Naive thymus-derived CD4-positive, alpha-beta T cell (primary cell): ENCODE measurements at regions not wholly inside any gene's neighbourhood (a gene's known extent, or its start where the extent isn't known, plus 50 kb on each side); places are given as distances from the start of the nearest gene placed in this dataset.
"Not testable (repeated sequence)": the region's sequence is repeated elsewhere in the genome, so short reads cannot be mapped to it uniquely, and the experiment has no call there.

Experiments
- ATAC-seq: fragments of 150-1000 bp; cut with Tn5 transposase; 2 replicates; pipeline ENCODE4 v1.10.0; 2021; ENCODE audit warnings: mild to moderate bottlenecking, moderate library complexity
- CTCF ChIA-PET: fragments of 350-600 bp; sonication (Branson Sonifier 250); formaldehyde crosslinking; loops from one replicate; lab custom pipeline; 2021; ENCODE audit warnings: antibody characterized with exemption; lab: Charles Lee
- POLR2A ChIA-PET: fragments of 350-600 bp; sonication (Branson Sonifier 250); formaldehyde crosslinking; loops from one replicate; lab custom pipeline; 2021; ENCODE audit warnings: antibody characterized with exemption, inconsistent platforms; lab: Charles Lee
- DNase-seq, 9 donors: peaks; one replicate each; pipeline versions ENCODE4 v3.0.0 to v3.0.0-alpha.2; 2020 to 2022; ENCODE audit warnings: mixed read lengths in 1 of 9
- H3K27ac ChIP-seq: one replicate; pipeline ENCODE4 v1.7.0; 2013; ENCODE audit warnings: mild to moderate bottlenecking, low read depth, low read length, moderate library complexity
- H3K27me3 ChIP-seq, 2 donors: one replicate each; pipeline ENCODE4 v1.7.0; 2013; ENCODE audit warnings: low read length in 2 of 2, mild to moderate bottlenecking in 2 of 2, moderate library complexity in 2 of 2; ENCODE audit not compliant: control insufficient read depth in 2 of 2, insufficient read depth in 2 of 2
- H3K36me3 ChIP-seq, 3 experiments: 1 replicate in 2 of 3; 2 replicates in 1 of 3; pipeline ENCODE4 v1.7.0; 2013; ENCODE audit warnings: low read length in 3 of 3, mild to moderate bottlenecking in 3 of 3, moderate library complexity in 1 of 3; ENCODE audit not compliant: insufficient read depth in 3 of 3, control insufficient read depth in 2 of 3
- H3K4me1 ChIP-seq, 2 donors: one replicate each; pipeline ENCODE4 v1.7.0; 2013; ENCODE audit warnings: low read length in 2 of 2, mild to moderate bottlenecking in 2 of 2, moderate library complexity in 1 of 2; ENCODE audit not compliant: control insufficient read depth in 2 of 2, insufficient read depth in 2 of 2
- H3K4me3 ChIP-seq: 2 replicates; pipeline ENCODE4 v1.7.0; 2013; ENCODE audit warnings: mild to moderate bottlenecking, low read length
- H3K9me3 ChIP-seq, 3 experiments: 1 replicate in 2 of 3; 2 replicates in 1 of 3; pipeline ENCODE4 v1.7.0; 2013; ENCODE audit warnings: low read length in 3 of 3; ENCODE audit not compliant: control insufficient read depth in 2 of 3
- H3K27ac Mint-ChIP-seq, 9 donors: one replicate each; pipeline ENCODE4 v1.8.0; 2020 to 2022; ENCODE audit warnings: mixed read lengths in 9 of 9, mild to moderate bottlenecking in 8 of 9, moderate library complexity in 5 of 9, inconsistent platforms in 2 of 9
- H3K27me3 Mint-ChIP-seq, 5 donors: one replicate each; pipeline ENCODE4 v1.8.0; 2021 to 2022; ENCODE audit warnings: mixed read lengths in 5 of 5, mild to moderate bottlenecking in 1 of 5
- H3K36me3 Mint-ChIP-seq, 5 donors: one replicate each; pipeline ENCODE4 v1.8.0; 2020 to 2022; ENCODE audit warnings: mixed read lengths in 5 of 5, mild to moderate bottlenecking in 3 of 5, inconsistent platforms in 1 of 5
- H3K4me1 Mint-ChIP-seq, 7 donors: one replicate each; pipeline ENCODE4 v1.8.0; 2020 to 2022; ENCODE audit warnings: mixed read lengths in 7 of 7, mild to moderate bottlenecking in 3 of 7, inconsistent platforms in 1 of 7
- H3K4me3 Mint-ChIP-seq, 10 donors: one replicate each; pipeline ENCODE4 v1.8.0; 2020 to 2022; ENCODE audit warnings: mild to moderate bottlenecking in 10 of 10, mixed read lengths in 10 of 10, moderate library complexity in 6 of 10, inconsistent platforms in 2 of 10
- H3K9me3 Mint-ChIP-seq, 11 donors: one replicate each; pipeline ENCODE4 v1.8.0; 2020 to 2022; ENCODE audit warnings: mixed read lengths in 11 of 11, mild to moderate bottlenecking in 4 of 11, inconsistent platforms in 1 of 11, moderate library complexity in 1 of 11
- intact Hi-C, 2 donors: fragments of 100-400 bp; cut with micrococcal nuclease; formaldehyde crosslinking; loops; one replicate each; pipeline ENCODE4 v1.15.1; 2023

- Histone ChIP-seq H3K9me3 (no peaks in the 10 kb centered on the region), H3K27me3 (no peaks in the 10 kb centered on the region), H3K4me1 (no peaks in the 10 kb centered on the region), H3K27ac (no peak overlapping the region), H3K36me3 (no peaks in the 10 kb centered on the region), H3K4me3 (no peak overlapping the region)
- ATAC-seq (no peak), DNase-seq (no peak)
- Mint-ChIP-seq H3K36me3 (no peaks in the 10 kb centered on the region), H3K27me3 (peaks cover 2 to 21% (median 11%) of the 10 kb centered on the region in 5 donors), H3K4me1 (no peaks in the 10 kb centered on the region), H3K4me3 (no peak overlapping the region), H3K9me3 (peaks cover 0 to 10% (median 3%) of the 10 kb centered on the region in 11 donors), H3K27ac (no peak overlapping the region)
- intact Hi-C loops = no loop called here
- CTCF ChIA-PET = no interaction called here
- POLR2A ChIA-PET = no interaction called here
Measured at GRCh38 chr17:33704856-33705255, 411.8 kb upstream of the ASIC2 start.

- no peaks in the 10 kb centered on the region for H3K36me3 Mint-ChIP-seq
- no peaks in the 10 kb centered on the region for H3K4me1 Mint-ChIP-seq
- H3K36me3 ChIP-seq = no peaks in the 10 kb centered on the region
- ATAC-seq = no peak
- peaks cover 0 to 10% (median 3%) of the 10 kb centered on the region in 11 donors for H3K9me3 Mint-ChIP-seq
- no peak overlapping the region for H3K4me3 ChIP-seq
- H3K9me3 ChIP-seq = no peaks in the 10 kb centered on the region
- no peaks in the 10 kb centered on the region for H3K4me1 ChIP-seq
- ChIA-PET POLR2A (no interaction called here), CTCF (no interaction called here)
- peaks cover 0 to 3% of the 10 kb centered on the region in 2 donors for H3K27me3 ChIP-seq
- no peak overlapping the region for H3K4me3 Mint-ChIP-seq
- no peak for DNase-seq
- intact Hi-C loops = no loop called here
- H3K27me3 Mint-ChIP-seq = peaks cover 2 to 35% (median 16%) of the 10 kb centered on the region in 5 donors
- no peak overlapping the region for H3K27ac ChIP-seq
- no peak overlapping the region for H3K27ac Mint-ChIP-seq
Measured at GRCh38 chr17:33709881-33710280, 416.8 kb upstream of the ASIC2 start.

DNA sequence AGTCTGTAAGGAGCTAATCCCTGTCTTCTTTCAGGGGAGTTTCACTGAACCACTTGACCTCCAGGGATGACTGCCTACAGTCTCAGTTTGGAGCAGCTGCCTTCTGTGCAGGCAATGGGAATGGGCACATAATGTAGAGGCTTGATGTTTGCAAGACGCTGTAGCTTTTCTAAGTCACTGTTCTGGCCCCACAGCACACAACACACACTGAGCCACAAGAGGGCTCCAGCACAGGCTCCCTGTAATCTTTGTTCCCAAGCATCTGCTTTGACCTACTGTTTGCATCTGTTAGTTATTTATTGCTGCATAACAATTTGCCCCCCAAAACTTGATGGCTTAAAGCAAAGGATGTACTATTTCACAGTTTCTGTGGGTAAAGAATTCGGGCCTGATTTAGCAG lies 419.0 kb upstream of the ASIC2 start:
- Mint-ChIP-seq H3K4me3 (no peak overlapping the region), H3K27ac (no peak overlapping the region), H3K27me3 (peaks cover 2 to 44% (median 22%) of the 10 kb centered on the region in 5 donors), H3K9me3 (peaks cover 0 to 10% (median 0%) of the 10 kb centered on the region in 11 donors), H3K36me3 (no peaks in the 10 kb centered on the region), H3K4me1 (no peaks in the 10 kb centered on the region)
- Histone ChIP-seq H3K4me1 (no peaks in the 10 kb centered on the region), H3K27ac (no peak overlapping the region), H3K27me3 (peaks cover 0 to 3% of the 10 kb centered on the region in 2 donors), H3K36me3 (no peaks in the 10 kb centered on the region), H3K9me3 (no peaks in the 10 kb centered on the region), H3K4me3 (no peak overlapping the region)
- DNase-seq (no peak), ATAC-seq (no peak)
- ChIA-PET CTCF (no interaction called here), POLR2A (no interaction called here)
- intact Hi-C loops = no loop called here

- CTCF ChIA-PET = no interaction called here
- Mint-ChIP-seq H3K4me3 (no peak overlapping the region), H3K4me1 (no peaks in the 10 kb centered on the region), H3K27ac (no peak overlapping the region), H3K36me3 (no peaks in the 10 kb centered on the region), H3K27me3 (peaks cover 0 to 33% (median 12%) of the 10 kb centered on the region in 5 donors), H3K9me3 (peaks cover 0 to 7% (median 0%) of the 10 kb centered on the region in 11 donors)
- H3K4me1 ChIP-seq = no peaks in the 10 kb centered on the region
- POLR2A ChIA-PET = no interaction called here
- no peaks in the 10 kb centered on the region for H3K9me3 ChIP-seq
- ATAC-seq (no peak), DNase-seq (no peak)
- no peaks in the 10 kb centered on the region for H3K27me3 ChIP-seq
- no peak overlapping the region for H3K27ac ChIP-seq
- intact Hi-C loops = no loop called here
- no peak overlapping the region for H3K4me3 ChIP-seq
- H3K36me3 ChIP-seq = no peaks in the 10 kb centered on the region
Measured at GRCh38 chr17:33716957-33717356, 423.9 kb upstream of the ASIC2 start.

GRCh38 chr17:33723736-33724135 lies 430.6 kb upstream of the ASIC2 start:
- H3K36me3 Mint-ChIP-seq, CTCF ChIA-PET, H3K27ac Mint-ChIP-seq, H3K4me3 ChIP-seq, H3K4me1 ChIP-seq, ATAC-seq, H3K4me1 Mint-ChIP-seq, POLR2A ChIA-PET, H3K36me3 ChIP-seq, H3K27ac ChIP-seq, DNase-seq, H3K27me3 ChIP-seq, intact Hi-C loops, H3K9me3 ChIP-seq, H3K4me3 Mint-ChIP-seq: not testable (repeated sequence)
- Mint-ChIP-seq H3K9me3 (peaks cover 0 to 12% (median 0%) of the 10 kb centered on the region in 11 donors), H3K27me3 (peaks cover 4 to 41% (median 23%) of the 10 kb centered on the region in 5 donors)

GRCh38 chr17:33725675-33726271 lies 432.7 kb upstream of the ASIC2 start:
- intact Hi-C loops = loop anchor here in 1 of 2 donors (1.0 kb wide), 1 partner anchor 26 kb away; no protein-coding TSS in a partner anchor
- Histone ChIP-seq H3K27me3 (no peaks in the 10 kb centered on the region), H3K36me3 (no peaks in the 10 kb centered on the region), H3K4me3 (no peak overlapping the region), H3K27ac (no peak overlapping the region), H3K4me1 (no peaks in the 10 kb centered on the region), H3K9me3 (no peaks in the 10 kb centered on the region)
- peak; percentile 42 for ATAC-seq
- H3K27ac Mint-ChIP-seq = no peak overlapping the region
- H3K27me3 Mint-ChIP-seq = peaks cover 4 to 51% (median 24%) of the 10 kb centered on the region in 5 donors
- ChIA-PET CTCF (no interaction called here), POLR2A (no interaction called here)
- peaks cover 0 to 5% (median 0%) of the 10 kb centered on the region in 5 donors for H3K36me3 Mint-ChIP-seq
- H3K4me1 Mint-ChIP-seq = no peaks in the 10 kb centered on the region
- H3K4me3 Mint-ChIP-seq = no peak overlapping the region
- peak in 1 of 9 donors; percentile 26 for DNase-seq
- H3K9me3 Mint-ChIP-seq = peaks cover 0 to 12% (median 0%) of the 10 kb centered on the region in 11 donors

GRCh38 chr17:33730131-33730530 lies 437.0 kb upstream of the ASIC2 start:
- H3K4me1 Mint-ChIP-seq = no peaks in the 10 kb centered on the region
- ChIA-PET POLR2A (no interaction called here), CTCF (no interaction called here)
- H3K9me3 Mint-ChIP-seq = peaks cover 0 to 12% (median 4%) of the 10 kb centered on the region in 11 donors
- intact Hi-C loops = no loop called here
- no peaks in the 10 kb centered on the region for H3K27me3 ChIP-seq
- no peak overlapping the region for H3K27ac Mint-ChIP-seq
- no peaks in the 10 kb centered on the region for H3K36me3 ChIP-seq
- no peak overlapping the region for H3K4me3 Mint-ChIP-seq
- no peak overlapping the region for H3K4me3 ChIP-seq
- no peaks in the 10 kb centered on the region for H3K9me3 ChIP-seq
- H3K36me3 Mint-ChIP-seq = peaks cover 0 to 3% (median 0%) of the 10 kb centered on the region in 5 donors
- no peak overlapping the region for H3K27ac ChIP-seq
- H3K27me3 Mint-ChIP-seq = peaks cover 0 to 45% (median 36%) of the 10 kb centered on the region in 5 donors
- DNase-seq (no peak), ATAC-seq (no peak)
- no peaks in the 10 kb centered on the region for H3K4me1 ChIP-seq
